SK-N-SH treated with all-trans-retinoic acid at 6 μM for 48 hours (cell line): ENCODE measurements at regions not wholly inside any gene's neighbourhood (a gene's known extent, or its start where the extent isn't known, plus 50 kb on each side); places are given as distances from the start of the nearest gene placed in this dataset.

ENCODE experiments used
- ATAC-seq: fragments of 200-7000 bp; cut with Tn5 transposase; 3 replicates; pipeline ENCODE4 v1.9.1; 2020; ENCODE audit warnings: mild to moderate bottlenecking, moderate library complexity
- ARNTL ChIP-seq: fragments of 450-650 bp; formaldehyde crosslinking; IDR thresholded peaks from 2 replicates; pipeline ENCODE4 v1.5.0; 2020; ENCODE audit warnings: low read depth, mild to moderate bottlenecking, moderate library complexity, borderline replicate concordance
- BACH2 ChIP-seq: fragments of 250-450 bp; sonication (Bioruptor Pico); IDR thresholded peaks from 2 replicates; pipeline ENCODE4 v1.9.0; 2021; ENCODE audit warnings: mild to moderate bottlenecking, borderline replicate concordance
- CSDC2 ChIP-seq: fragments of 250-450 bp; sonication (Bioruptor Pico); IDR thresholded peaks from 2 replicates; pipeline ENCODE4 v1.5.0; 2020; ENCODE audit warnings: mild to moderate bottlenecking, moderate library complexity
- ESRRG ChIP-seq: fragments of 250-450 bp; sonication (Bioruptor Pico); IDR thresholded peaks from 2 replicates; pipeline ENCODE4 v1.6.1; 2021; ENCODE audit warnings: mild to moderate bottlenecking
- GLIS3 ChIP-seq: fragments of 250-450 bp; sonication (Bioruptor Pico); IDR thresholded peaks from 2 replicates; pipeline ENCODE4 v1.5.0; 2020; ENCODE audit warnings: mild to moderate bottlenecking, moderate library complexity
- ISL1 ChIP-seq: fragments of 250-450 bp; sonication (Bioruptor Pico); IDR thresholded peaks from 2 replicates; pipeline ENCODE4 v2.1.2; 2022; ENCODE audit warnings: mild to moderate bottlenecking, moderate library complexity
- PATZ1 ChIP-seq: fragments of 250-450 bp; sonication (Bioruptor Pico); IDR thresholded peaks from 2 replicates; pipeline ENCODE4 v1.8.0; 2020; ENCODE audit warnings: mild to moderate bottlenecking, moderate library complexity, borderline replicate concordance
- POU6F1 ChIP-seq: fragments of 250-450 bp; sonication (Bioruptor Pico); IDR thresholded peaks from 2 replicates; pipeline ENCODE4 v1.8.0; 2021; ENCODE audit warnings: low read depth, mild to moderate bottlenecking, moderate library complexity, borderline replicate concordance
- PPARA ChIP-seq: fragments of 250-450 bp; sonication (Bioruptor Pico); IDR thresholded peaks from 2 replicates; pipeline ENCODE4 v1.5.0; 2020; ENCODE audit warnings: mild to moderate bottlenecking, borderline replicate concordance
- RARB ChIP-seq: fragments of 250-450 bp; sonication (Bioruptor Pico); IDR thresholded peaks from 2 replicates; pipeline ENCODE4 v1.8.0; 2021; ENCODE audit warnings: mild to moderate bottlenecking, moderate library complexity
- SNAI2 ChIP-seq: fragments of 250-450 bp; sonication (Bioruptor Pico); IDR thresholded peaks from 2 replicates; pipeline ENCODE4 v1.5.0; 2020; ENCODE audit warnings: mild to moderate bottlenecking, moderate library complexity
- TCF4 ChIP-seq: fragments of 250-450 bp; sonication (Bioruptor Pico); IDR thresholded peaks from 2 replicates; pipeline ENCODE4 v1.8.0; 2021; ENCODE audit warnings: mild to moderate bottlenecking, moderate library complexity, borderline replicate concordance
- TOX ChIP-seq: fragments of 250-450 bp; sonication (Bioruptor Pico); IDR thresholded peaks from 2 replicates; pipeline ENCODE4 v1.8.0; 2021; ENCODE audit warnings: mild to moderate bottlenecking, moderate library complexity, borderline replicate concordance
- TSHZ2 ChIP-seq: fragments of 250-450 bp; sonication (Bioruptor Pico); IDR thresholded peaks from 2 replicates; pipeline ENCODE4 v1.5.0; 2020; ENCODE audit warnings: mild to moderate bottlenecking, moderate library complexity
- ZC3H10 ChIP-seq: fragments of 250-450 bp; sonication (Bioruptor Pico); IDR thresholded peaks from 2 replicates; pipeline ENCODE4 v1.5.1; 2021; ENCODE audit warnings: mild to moderate bottlenecking, moderate library complexity
- ZFP3 ChIP-seq: fragments of 250-450 bp; sonication (Bioruptor Pico); IDR thresholded peaks from 2 replicates; pipeline ENCODE4 v1.5.0; 2020; ENCODE audit warnings: mild to moderate bottlenecking, moderate library complexity
- ZFP30 ChIP-seq: fragments of 450-650 bp; formaldehyde crosslinking; IDR thresholded peaks from 2 replicates; pipeline ENCODE4 v1.5.0; 2022; ENCODE audit warnings: mild to moderate bottlenecking, moderate library complexity
- ZNF565 ChIP-seq: fragments of 450-650 bp; formaldehyde crosslinking; conservative IDR thresholded peaks from 2 replicates; pipeline ENCODE4 v1.5.0; 2020; ENCODE audit warnings: low read depth, mild to moderate bottlenecking, moderate library complexity
- ZNF70 ChIP-seq: fragments of 450-650 bp; formaldehyde crosslinking; IDR thresholded peaks from 2 replicates; pipeline ENCODE4 v1.5.0; 2020; ENCODE audit warnings: mild to moderate bottlenecking, moderate library complexity
- ZNF8 ChIP-seq: fragments of 450-650 bp; formaldehyde crosslinking; IDR thresholded peaks from 2 replicates; pipeline ENCODE4 v1.5.0; 2020; ENCODE audit warnings: mild to moderate bottlenecking, moderate library complexity
- TF ChIP-seq, protein P1 (sequence below): fragments of 250-450 bp; sonication (Bioruptor Pico); IDR thresholded peaks from 2 replicates; pipeline ENCODE4 v1.5.1; 2020; ENCODE audit warnings: low read depth, mild to moderate bottlenecking, moderate library complexity

GRCh38 chr4:187789078-187789477, 206.5 kb upstream of the ZFP42 start:
- TF ChIP-seq TSHZ2 (no peak), ESRRG (CRISPR knock-in tag) (no peak), GLIS3 (CRISPR knock-in tag) (no peak), ZFP3 (CRISPR knock-in tag) (no peak), PPARA (CRISPR knock-in tag) (no peak), PATZ1 (CRISPR knock-in tag) (no peak), ZNF8 (CRISPR knock-in tag) (no peak), ZNF70 (CRISPR knock-in tag) (no peak), POU6F1 (CRISPR knock-in tag) (no peak), ARNTL (CRISPR knock-in tag) (no peak), ISL1 (no peak), TOX (no peak), BACH2 (CRISPR knock-in tag) (no peak), ZFP30 (CRISPR knock-in tag) (no peak)
- TF ChIP-seq, protein P1, sequence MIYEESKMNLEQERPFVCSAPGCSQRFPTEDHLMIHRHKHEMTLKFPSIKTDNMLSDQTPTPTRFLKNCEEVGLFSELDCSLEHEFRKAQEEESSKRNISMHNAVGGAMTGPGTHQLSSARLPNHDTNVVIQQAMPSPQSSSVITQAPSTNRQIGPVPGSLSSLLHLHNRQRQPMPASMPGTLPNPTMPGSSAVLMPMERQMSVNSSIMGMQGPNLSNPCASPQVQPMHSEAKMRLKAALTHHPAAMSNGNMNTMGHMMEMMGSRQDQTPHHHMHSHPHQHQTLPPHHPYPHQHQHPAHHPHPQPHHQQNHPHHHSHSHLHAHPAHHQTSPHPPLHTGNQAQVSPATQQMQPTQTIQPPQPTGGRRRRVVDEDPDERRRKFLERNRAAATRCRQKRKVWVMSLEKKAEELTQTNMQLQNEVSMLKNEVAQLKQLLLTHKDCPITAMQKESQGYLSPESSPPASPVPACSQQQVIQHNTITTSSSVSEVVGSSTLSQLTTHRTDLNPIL = no peak
- ATAC-seq = no peak

GRCh38 chr4:187795737-187796136, 199.8 kb upstream of the ZFP42 start:
- TF ChIP-seq ZC3H10 = no peak
- no peak for TF ChIP-seq TSHZ2
- TF ChIP-seq ISL1 = no peak
- TF ChIP-seq BACH2 (CRISPR knock-in tag) = no peak
- TF ChIP-seq ZFP30 (CRISPR knock-in tag) = no peak
- no peak for TF ChIP-seq TCF4 (CRISPR knock-in tag)
- TF ChIP-seq ZFP3 (CRISPR knock-in tag) = no peak
- TF ChIP-seq SNAI2 = no peak
- no peak for TF ChIP-seq RARB (CRISPR knock-in tag)
- TF ChIP-seq ZNF8 (CRISPR knock-in tag) = no peak
- no peak for TF ChIP-seq GLIS3 (CRISPR knock-in tag)
- no peak for TF ChIP-seq ARNTL (CRISPR knock-in tag)
- no peak for TF ChIP-seq PATZ1 (CRISPR knock-in tag)
- TF ChIP-seq ZNF565 (CRISPR knock-in tag) = no peak
- no peak for TF ChIP-seq ESRRG (CRISPR knock-in tag)
- TF ChIP-seq ZNF70 (CRISPR knock-in tag) = no peak
- TF ChIP-seq POU6F1 (CRISPR knock-in tag) = no peak
- no peak for TF ChIP-seq CSDC2
- TF ChIP-seq, protein P1 = no peak
- no peak for TF ChIP-seq TOX
- ATAC-seq = no peak
